GM21390 (cell line): ENCODE measurements at regions not wholly inside any gene's neighbourhood (a gene's known extent, or its start where the extent isn't known, plus 50 kb on each side); places are given as distances from the start of the nearest gene placed in this dataset.
"Not testable (repeated sequence)": the region's sequence is repeated elsewhere in the genome, so short reads cannot be mapped to it uniquely, and the experiment has no call there.

Source experiments
- ATAC-seq: cut with Tn5 transposase; IDR thresholded peaks from one replicate; pipeline ENCODE4 v1.9.1; 2021; ENCODE audit not compliant: unreplicated experiment

DNA sequence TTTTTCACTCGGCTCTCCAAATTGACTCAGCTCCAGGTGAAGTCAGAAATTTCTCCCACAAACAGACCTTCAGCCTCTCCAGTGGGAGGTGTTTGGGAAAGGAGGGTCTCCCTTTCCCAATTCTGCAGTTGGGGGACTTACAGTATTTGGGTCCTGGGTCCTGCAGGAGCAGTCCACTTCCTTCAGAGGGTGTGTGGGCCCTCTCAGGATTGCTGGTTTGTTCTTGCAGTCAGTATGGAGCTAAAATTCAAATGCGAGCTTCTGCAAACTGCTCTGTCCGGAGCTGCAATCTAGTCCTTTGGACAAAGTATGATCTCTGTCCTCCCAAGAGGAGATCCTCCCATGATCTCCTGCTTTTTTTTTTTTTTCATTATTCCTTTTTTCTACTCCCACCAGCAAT lies 87.9 kb upstream of the MSTN start:
- ATAC-seq, result no peak

DNA sequence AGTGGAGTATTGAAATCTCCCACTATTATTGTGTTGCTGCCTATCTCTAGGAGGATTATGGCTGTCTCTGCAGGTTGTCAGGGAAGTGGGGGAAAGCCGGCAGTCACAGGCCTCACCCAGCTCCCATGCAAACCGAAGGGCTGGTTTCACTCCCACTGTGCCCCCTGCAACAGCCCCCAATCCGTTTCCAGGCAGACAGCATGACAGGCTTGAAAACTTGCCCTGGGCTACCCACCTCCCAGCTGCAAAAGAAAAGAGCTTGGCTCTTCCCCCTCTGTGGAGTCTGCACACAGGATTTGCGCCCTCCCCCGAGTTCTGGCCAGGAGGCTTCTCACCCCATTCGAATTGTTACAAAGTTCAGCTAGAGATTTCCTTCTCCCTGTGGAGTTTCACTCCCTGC lies 87.4 kb upstream of the MSTN start:
- ATAC-seq, result no peak

GRCh38 chr2:190149200-190149599 lies 86.7 kb upstream of the MSTN start:
- ATAC-seq, result no peak

DNA sequence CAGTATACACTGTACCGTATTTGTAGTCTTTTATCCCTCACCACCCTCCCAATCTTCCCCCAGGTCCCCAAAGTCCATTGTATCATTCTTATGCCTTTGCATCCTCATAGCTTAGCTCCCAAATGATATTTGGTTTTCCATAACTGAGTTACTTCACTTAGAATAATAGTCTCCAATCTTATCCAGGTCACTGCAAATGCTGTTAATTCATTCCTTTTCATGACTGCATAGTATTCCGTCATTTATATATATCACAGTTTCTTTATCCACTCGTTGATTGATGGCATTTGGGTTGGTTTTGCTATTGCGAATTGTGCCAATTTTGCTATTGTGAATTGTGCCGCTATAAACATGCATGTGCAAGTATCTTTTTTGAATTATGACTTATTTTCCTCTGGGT lies 83.6 kb upstream of the MSTN start:
- ATAC-seq, result not testable (repeated sequence)

DNA sequence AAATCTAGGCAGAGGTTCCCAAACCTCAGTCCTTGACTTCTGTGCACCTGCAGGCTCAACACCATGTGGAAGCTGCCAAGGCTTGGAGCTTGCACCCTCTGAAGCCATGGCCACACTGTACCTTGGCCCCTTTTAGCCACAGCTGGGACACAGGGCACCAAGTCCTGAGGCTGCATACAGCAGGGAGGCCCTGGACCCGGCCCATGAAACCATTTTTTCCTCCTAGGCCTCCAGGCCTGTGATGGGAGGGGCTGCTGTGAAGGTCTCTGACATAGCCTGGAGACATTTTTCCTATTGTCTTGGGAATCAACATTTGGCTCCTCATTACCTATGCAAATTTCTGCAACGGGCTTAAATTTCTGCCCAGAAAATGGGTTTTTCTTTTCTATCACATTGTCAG lies 77.9 kb upstream of the MSTN start:
- ATAC-seq, result not testable (repeated sequence)

- ATAC-seq, result no peak
Measured at GRCh38 chr2:190139371-190139770, 76.8 kb upstream of the MSTN start.

DNA sequence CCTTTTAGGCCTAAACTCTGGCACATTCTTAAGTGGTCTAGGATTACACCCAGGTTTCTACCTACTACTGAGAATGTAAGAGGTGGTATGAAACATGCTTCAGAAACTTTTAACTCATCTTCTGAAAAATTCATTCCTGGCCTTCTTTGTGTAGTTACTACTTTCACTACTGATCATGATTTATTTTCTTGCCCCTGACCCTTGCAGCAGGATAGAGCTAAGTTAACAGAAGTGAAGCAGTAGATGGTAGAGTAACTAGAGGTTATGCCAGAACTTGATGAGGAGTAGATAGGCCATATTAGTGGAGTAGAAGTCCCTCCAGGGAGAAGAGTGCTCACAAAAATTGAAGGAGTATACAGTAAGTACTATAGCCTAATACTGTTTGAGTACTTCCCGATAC lies 75.5 kb upstream of the MSTN start:
- ATAC-seq, result no peak

- ATAC-seq, result no peak
Measured at GRCh38 chr2:190137561-190137960, 75.0 kb upstream of the MSTN start.

- no peak for ATAC-seq
Measured at GRCh38 chr2:190136825-190137224, 74.3 kb upstream of the MSTN start.

- ATAC-seq, result no peak
Measured at GRCh38 chr2:190136259-190136658, 73.7 kb upstream of the MSTN start.

- ATAC-seq, result no peak
Measured at GRCh38 chr2:190129421-190130199, 67.1 kb upstream of the MSTN start.

- no peak for ATAC-seq
Measured at GRCh38 chr2:190127651-190128050, 65.1 kb upstream of the MSTN start.

- ATAC-seq, result no peak
Measured at GRCh38 chr2:190126798-190127197, 64.3 kb upstream of the MSTN start.

DNA sequence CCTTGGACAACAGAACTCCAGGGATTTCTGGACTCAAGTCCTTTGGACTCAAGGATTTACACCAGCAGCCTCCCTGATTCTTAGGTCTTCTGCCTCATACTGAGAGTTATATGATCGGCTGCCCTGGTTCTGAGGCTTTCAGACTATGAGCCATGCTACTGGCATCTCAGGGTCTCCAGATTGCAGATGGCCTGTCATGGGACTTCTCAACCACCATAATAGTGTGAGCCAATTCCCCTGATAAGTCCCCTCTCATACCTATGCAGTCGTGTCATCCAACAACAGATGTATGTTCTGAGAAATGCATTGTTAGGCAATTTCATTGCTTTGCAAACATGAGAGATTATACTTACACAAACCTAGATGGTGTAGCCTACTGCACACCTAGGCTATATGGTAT lies 61.4 kb upstream of the MSTN start:
- no peak for ATAC-seq

- ATAC-seq, result peak; percentile 60
Measured at GRCh38 chr2:190121971-190122370, 59.4 kb upstream of the MSTN start.

- ATAC-seq, result no peak
Measured at GRCh38 chr2:190121305-190121704, 58.8 kb upstream of the MSTN start.

DNA sequence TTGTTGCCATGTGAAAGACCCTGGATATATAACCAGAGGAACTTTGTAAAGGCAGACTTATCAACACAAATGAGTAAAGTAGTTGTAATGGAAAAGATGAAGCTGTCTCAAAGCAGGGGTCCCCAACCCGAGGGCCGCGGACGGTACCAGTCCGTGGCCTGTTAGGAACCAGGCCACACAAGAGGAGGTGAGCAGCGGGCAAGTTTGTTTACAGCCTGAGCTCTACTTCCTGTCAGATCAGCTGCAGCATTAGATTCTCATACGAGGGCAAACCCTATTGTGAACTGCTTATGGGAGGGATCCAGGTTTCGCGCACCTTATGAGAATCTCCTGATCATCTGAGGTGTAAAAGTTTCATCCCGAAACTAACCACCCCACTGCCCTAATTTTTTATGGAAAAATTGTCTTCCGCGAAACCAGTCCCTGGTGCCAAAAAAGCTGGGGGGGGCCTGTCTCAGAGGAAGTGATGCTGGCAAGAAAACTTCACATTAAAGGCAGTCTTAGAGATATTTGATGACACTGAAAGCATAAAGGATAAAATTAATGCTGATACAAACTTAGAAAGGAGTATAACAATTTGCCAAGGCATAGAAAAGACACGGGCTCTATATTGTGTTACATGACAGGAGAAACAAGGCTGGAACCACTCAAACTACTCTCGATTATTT lies 57.5 kb upstream of the MSTN start:
- ATAC-seq, result no peak

DNA sequence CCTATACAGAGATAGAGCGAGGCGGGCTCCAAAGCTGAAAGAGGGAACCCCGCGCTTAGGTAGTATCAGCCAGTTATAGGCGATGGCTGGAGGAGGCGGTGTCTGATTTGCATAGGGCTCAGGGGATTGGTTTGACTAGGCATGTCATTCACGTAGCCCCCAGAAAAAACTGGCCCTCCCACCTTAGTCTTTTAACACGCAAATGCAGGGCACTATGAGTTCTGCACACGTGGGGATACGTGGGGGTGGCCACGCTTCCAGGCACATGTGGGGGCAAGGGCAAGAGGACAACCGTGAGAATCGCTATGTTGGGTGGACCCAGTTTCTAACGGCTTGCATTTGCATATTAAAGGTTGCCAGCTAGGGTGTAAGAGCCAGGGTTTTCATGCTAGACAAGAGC lies 56.7 kb upstream of the MSTN start:
- ATAC-seq, result no peak

DNA sequence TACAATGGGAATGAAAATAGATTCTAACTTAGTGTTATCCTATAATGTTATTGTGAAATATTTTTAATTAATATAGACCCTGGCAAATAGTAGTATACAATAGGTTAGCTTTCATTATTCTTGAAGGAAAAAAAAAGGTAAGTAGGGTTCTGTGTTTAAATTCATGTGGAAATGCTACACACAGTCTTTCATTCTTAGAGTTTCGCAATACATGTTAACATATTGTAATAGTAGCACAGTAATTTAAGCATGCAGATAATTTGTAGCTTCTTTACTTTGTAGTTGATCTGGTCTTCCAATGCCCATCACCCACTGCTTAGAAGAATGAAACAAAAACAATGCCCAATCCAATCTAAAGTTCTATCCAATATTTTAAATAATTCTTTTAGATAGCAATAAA lies 54.8 kb upstream of the MSTN start:
- no peak for ATAC-seq

GRCh38 chr2:190113000-190113399 lies 50.5 kb upstream of the MSTN start:
- no peak for ATAC-seq
